HepG2 (cell line): ENCODE measurements at regions not wholly inside any gene's neighbourhood (a gene's known extent, or its start where the extent isn't known, plus 50 kb on each side); places are given as distances from the start of the nearest gene placed in this dataset.

Experiments used
- ARNTL ChIP-seq: sonication (generic); formaldehyde crosslinking; IDR thresholded peaks from 2 replicates; pipeline ENCODE4 v1.4.0; 2020; ENCODE audit warnings: mild to moderate bottlenecking, missing genetic modification reagents
- EZH2 ChIP-seq: conservative IDR thresholded peaks from 2 replicates; pipeline ENCODE4 v1.6.1; 2012; ENCODE audit warnings: mild to moderate bottlenecking, low read depth, low read length, moderate library complexity
- FOSL1 ChIP-seq: sonication (generic); formaldehyde crosslinking; IDR thresholded peaks from 2 replicates; pipeline ENCODE4 v1.9.0; 2021; ENCODE audit warnings: missing genetic modification reagents, borderline replicate concordance
- NCOA1 ChIP-seq: sonication (generic); formaldehyde crosslinking; IDR thresholded peaks from 2 replicates; pipeline ENCODE4 v1.9.0; 2021; ENCODE audit warnings: missing genetic modification reagents
- TAF1 ChIP-seq: sonication (generic); formaldehyde crosslinking; IDR thresholded peaks from 2 replicates; pipeline ENCODE4 v1.4.0; 2020; ENCODE audit warnings: missing genetic modification reagents
- ZBTB7A ChIP-seq: sonication (generic); formaldehyde crosslinking; IDR thresholded peaks from 2 replicates; pipeline ENCODE4 v1.8.0; 2022; ENCODE audit warnings: mild to moderate bottlenecking, missing genetic modification reagents
- ZFX ChIP-seq: sonication (generic); formaldehyde crosslinking; IDR thresholded peaks from 2 replicates; pipeline ENCODE4 v1.4.0; 2020; ENCODE audit warnings: mild to moderate bottlenecking, low read depth, missing genetic modification reagents, moderate library complexity
- ZNF232 ChIP-seq: sonication (generic); formaldehyde crosslinking; IDR thresholded peaks from 2 replicates; pipeline ENCODE4 v1.4.0; 2020; ENCODE audit warnings: missing genetic modification reagents, borderline replicate concordance
- TF ChIP-seq, protein P1 (sequence below), 2 experiments: sonication (generic) in 1 of 2; formaldehyde crosslinking in 1 of 2; IDR thresholded peaks; 2 replicates each; pipeline versions ENCODE4 v1.4.0 to v1.6.1; 2018 to 2020; ENCODE audit warnings: missing genetic modification reagents in 2 of 2, borderline replicate concordance in 1 of 2, low read depth in 1 of 2, mild to moderate bottlenecking in 1 of 2, missing biosample characterization in 1 of 2

GRCh38 chr17:27230996-27231395 lies 62.9 kb upstream of the WSB1 start:
- no peak for TF ChIP-seq ARNTL (CRISPR knock-in tag)
- TF ChIP-seq NCOA1, result no peak
- TF ChIP-seq TAF1 (CRISPR knock-in tag), result no peak
- no peak for TF ChIP-seq EZH2
- TF ChIP-seq ZBTB7A, result no peak
- no peak for TF ChIP-seq ZNF232 (CRISPR knock-in tag)
- TF ChIP-seq, protein P1, sequence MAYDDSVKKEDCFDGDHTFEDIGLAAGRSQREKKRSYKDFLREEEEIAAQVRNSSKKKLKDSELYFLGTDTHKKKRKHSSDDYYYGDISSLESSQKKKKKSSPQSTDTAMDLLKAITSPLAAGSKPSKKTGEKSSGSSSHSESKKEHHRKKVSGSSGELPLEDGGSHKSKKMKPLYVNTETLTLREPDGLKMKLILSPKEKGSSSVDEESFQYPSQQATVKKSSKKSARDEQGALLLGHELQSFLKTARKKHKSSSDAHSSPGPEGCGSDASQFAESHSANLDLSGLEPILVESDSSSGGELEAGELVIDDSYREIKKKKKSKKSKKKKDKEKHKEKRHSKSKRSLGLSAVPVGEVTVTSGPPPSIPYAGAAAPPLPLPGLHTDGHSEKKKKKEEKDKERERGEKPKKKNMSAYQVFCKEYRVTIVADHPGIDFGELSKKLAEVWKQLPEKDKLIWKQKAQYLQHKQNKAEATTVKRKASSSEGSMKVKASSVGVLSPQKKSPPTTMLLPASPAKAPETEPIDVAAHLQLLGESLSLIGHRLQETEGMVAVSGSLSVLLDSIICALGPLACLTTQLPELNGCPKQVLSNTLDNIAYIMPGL (CRISPR knock-in tag; IDR thresholded peaks at IDR 0.05; ENCODE audit: borderline replicate concordance in 1 of 2, low read depth in 1 of 2), result no peak
- no peak for TF ChIP-seq ZFX (CRISPR knock-in tag)
- TF ChIP-seq FOSL1 (CRISPR knock-in tag), result no peak
